ENCODE measurements at regions not wholly inside any gene's neighbourhood (a gene's known extent, or its start where the extent isn't known, plus 50 kb on each side); places are given as distances from the start of the nearest gene placed in this dataset.

DNA sequence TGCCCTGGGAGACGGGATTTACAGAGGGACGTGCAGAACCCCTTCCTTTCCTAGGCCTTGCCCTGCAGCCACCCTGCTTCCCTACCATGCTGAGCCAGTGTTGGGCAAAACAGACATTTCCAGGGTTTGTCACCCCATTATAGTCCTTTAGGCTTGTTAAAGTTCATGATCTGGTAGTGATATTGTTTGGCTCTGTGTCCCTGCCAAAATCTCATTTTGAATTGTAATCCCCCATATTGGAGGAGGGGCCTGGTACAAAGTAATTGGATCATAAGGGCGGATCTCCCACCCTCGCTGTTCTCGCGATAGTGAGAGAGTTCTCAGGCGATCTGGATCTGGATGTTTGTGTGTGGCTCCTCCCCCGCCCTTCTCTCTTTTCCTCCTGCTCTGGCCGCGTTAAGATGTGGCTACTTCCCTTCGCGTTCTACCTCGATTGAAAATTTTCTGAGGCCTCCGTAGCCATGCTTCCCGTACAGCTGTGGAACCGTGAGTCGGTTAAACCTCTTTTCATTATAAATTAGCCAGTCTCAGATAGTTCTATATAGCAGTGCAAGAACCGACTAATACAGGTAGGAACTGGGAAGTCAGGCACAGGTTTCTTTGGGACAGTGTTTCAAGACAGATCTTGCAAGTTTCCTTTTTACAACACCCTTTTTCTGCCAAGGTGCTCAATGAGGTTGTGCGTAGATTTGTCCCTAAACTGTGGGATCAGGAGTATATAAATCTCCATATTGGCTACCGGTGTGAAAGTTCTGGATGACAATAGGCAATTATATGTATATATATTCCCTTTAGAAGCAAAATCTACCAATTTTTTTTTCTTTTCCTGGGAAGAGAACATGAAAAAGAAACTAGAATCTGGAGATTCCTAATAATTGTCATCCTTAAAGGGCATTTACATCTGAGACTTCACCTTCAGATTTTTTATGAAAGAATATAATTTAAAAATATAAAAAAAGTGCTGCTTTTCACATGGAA lies 152.1 kb downstream of the SAMD5 start:
- H3K27me3 ChIP-seq: no peaks in the 10 kb centered on the region
- no peak overlapping the region for H3K4me3 ChIP-seq
- no peak for DNase-seq (ENCODE audit: low spot score in 2 of 2)
- intact Hi-C loops (cut with DNase I): no loop called here
- no peaks in the 10 kb centered on the region for H3K4me1 ChIP-seq
- TF ChIP-seq, protein P1, sequence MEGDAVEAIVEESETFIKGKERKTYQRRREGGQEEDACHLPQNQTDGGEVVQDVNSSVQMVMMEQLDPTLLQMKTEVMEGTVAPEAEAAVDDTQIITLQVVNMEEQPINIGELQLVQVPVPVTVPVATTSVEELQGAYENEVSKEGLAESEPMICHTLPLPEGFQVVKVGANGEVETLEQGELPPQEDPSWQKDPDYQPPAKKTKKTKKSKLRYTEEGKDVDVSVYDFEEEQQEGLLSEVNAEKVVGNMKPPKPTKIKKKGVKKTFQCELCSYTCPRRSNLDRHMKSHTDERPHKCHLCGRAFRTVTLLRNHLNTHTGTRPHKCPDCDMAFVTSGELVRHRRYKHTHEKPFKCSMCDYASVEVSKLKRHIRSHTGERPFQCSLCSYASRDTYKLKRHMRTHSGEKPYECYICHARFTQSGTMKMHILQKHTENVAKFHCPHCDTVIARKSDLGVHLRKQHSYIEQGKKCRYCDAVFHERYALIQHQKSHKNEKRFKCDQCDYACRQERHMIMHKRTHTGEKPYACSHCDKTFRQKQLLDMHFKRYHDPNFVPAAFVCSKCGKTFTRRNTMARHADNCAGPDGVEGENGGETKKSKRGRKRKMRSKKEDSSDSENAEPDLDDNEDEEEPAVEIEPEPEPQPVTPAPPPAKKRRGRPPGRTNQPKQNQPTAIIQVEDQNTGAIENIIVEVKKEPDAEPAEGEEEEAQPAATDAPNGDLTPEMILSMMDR (IDR thresholded peaks at IDR 0.05): no peak
- H3K36me3 ChIP-seq: no peaks in the 10 kb centered on the region
- H3K9me3 ChIP-seq: no peaks in the 10 kb centered on the region
- no peak overlapping the region for H3K27ac ChIP-seq

DNA sequence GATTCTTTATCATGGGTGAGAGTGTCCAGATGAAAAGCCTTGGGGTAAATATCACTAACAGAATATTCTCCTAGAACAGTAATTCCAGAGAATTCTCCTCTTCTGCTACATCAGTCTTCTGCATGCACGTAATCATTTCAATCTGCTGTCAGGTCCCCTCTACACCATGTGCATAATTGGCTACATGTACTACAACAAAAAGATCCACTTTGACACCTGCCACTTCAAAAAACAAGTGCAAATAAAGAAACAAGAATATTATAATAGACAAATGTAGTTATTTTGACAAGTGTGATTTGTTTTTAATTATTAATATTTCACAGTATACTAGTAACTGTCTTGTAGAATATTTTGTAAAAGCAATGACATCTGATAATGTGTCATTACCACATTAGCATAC lies 154.2 kb downstream of the SAMD5 start:
- H3K36me3 ChIP-seq: no peaks in the 10 kb centered on the region

DNA sequence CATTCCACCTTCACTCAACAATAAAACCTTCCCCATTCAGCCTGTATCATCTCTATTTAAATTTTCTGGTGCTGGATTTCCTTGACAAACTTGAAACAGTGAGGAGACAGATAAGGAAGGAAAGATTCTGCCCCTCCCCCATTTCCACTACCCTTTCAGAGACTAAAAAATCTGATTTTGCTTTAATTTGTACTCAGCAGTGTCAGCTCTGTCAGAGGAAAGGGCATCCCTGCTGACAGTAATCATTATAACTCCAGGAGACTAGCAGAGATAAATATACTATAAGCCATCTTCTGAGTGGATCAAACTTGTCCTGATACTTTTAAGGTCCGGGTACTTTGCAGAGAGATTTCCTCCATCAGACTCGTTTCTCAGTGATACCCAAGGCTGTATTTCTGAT lies 155.6 kb downstream of the SAMD5 start:
- TF ChIP-seq, protein P1 (IDR thresholded peaks at IDR 0.05): no peak
- Histone ChIP-seq H3K4me1 (no peaks in the 10 kb centered on the region), H3K27ac (no peak overlapping the region), H3K9me3 (no peaks in the 10 kb centered on the region), H3K4me3 (no peak overlapping the region), H3K27me3 (no peaks in the 10 kb centered on the region), H3K36me3 (no peaks in the 10 kb centered on the region)
- no peak for DNase-seq (ENCODE audit: low spot score in 2 of 2)
- intact Hi-C loops (cut with DNase I): no loop called here

More for the DNA sequence above, 154.2 kb downstream of the SAMD5 start:
- DNase-seq (ENCODE audit: low spot score in 2 of 2): no peak
- H3K4me1 ChIP-seq: no peaks in the 10 kb centered on the region
- H3K27me3 ChIP-seq: no peaks in the 10 kb centered on the region
- H3K27ac ChIP-seq: no peak overlapping the region
- TF ChIP-seq, protein P1 (IDR thresholded peaks at IDR 0.05): no peak
- H3K9me3 ChIP-seq: no peaks in the 10 kb centered on the region
- H3K4me3 ChIP-seq: no peak overlapping the region
- intact Hi-C loops (cut with DNase I): no loop called here

DNA sequence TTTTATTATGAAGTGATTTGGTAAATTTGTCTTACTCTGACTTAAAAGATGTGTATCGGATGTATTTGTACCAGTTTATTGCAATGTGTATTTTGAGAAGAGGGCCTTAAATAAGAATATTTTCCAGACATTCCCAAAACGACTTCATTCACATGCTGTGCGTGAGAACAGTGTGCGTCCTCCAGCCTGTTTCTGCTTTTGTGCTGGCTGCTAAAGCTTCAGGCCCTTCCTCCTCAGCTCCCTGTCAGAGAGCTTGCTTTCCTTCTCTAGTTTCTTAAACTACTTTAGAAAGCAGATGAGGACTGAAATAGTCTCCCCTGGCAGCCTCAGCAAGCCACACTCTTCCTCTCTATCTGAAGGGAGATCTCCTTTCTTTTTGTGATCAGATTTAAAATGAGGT lies 157.8 kb downstream of the SAMD5 start:
- H3K36me3 ChIP-seq: no peaks in the 10 kb centered on the region
- DNase-seq (ENCODE audit: low spot score in 2 of 2): no peak
- intact Hi-C loops (cut with DNase I): no loop called here
- TF ChIP-seq, protein P1 (IDR thresholded peaks at IDR 0.05): no peak
- H3K27ac ChIP-seq: no peak overlapping the region
- no peak overlapping the region for H3K4me3 ChIP-seq
- no peaks in the 10 kb centered on the region for H3K4me1 ChIP-seq
- peaks cover 0 to 11% of the 10 kb centered on the region in 2 donors for H3K9me3 ChIP-seq
- no peaks in the 10 kb centered on the region for H3K27me3 ChIP-seq

DNA sequence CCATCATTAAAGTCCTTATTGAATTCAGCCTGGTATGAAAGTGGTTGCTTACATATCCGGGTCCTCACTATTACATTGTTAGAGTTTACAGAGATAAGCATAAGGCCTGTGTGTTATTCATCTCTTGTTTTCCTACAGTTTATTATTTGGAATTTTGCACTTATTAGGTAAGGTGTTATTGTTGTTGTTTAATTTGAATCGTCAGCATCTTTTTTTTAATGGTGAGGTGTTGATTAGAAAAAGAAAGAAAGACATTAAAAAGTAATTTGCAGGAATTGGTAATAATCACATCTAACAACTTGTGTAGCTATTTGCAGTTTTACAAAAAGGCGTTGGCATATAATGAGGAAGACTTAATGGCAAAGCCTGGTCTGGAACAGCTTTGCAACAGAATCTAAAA lies 158.6 kb downstream of the SAMD5 start:
- TF ChIP-seq, protein P1 (IDR thresholded peaks at IDR 0.05): no peak

More for the DNA sequence above, 158.6 kb downstream of the SAMD5 start:
- intact Hi-C loops (cut with DNase I): no loop called here
- Histone ChIP-seq H3K27me3 (no peaks in the 10 kb centered on the region), H3K27ac (no peak overlapping the region), H3K9me3 (peaks cover 0 to 11% of the 10 kb centered on the region in 2 donors), H3K4me1 (no peaks in the 10 kb centered on the region), H3K36me3 (no peaks in the 10 kb centered on the region), H3K4me3 (no peak overlapping the region)
- DNase-seq (ENCODE audit: low spot score in 2 of 2): no peak

Data from ascending aorta (tissue), 2 donors.